ENCODE measurements at regions not wholly inside any gene's neighbourhood (a gene's known extent, or its start where the extent isn't known, plus 50 kb on each side); places are given as distances from the start of the nearest gene placed in this dataset.

GRCh38 chr4:183014361-183015084 lies 84.5 kb upstream of the WWC2 start:
- no peak for TF ChIP-seq EZH2 (optimal IDR thresholded peaks at IDR 0.05; ENCODE audit: low read depth, low read length)
- TF ChIP-seq CTCF (IDR thresholded peaks at IDR 0.05; ENCODE audit: low read length) = no peak
